ENCODE measurements at regions not wholly inside any gene's neighbourhood (a gene's known extent, or its start where the extent isn't known, plus 50 kb on each side); places are given as distances from the start of the nearest gene placed in this dataset.
A peak's percentile ranks its signal among the peaks of the same experiment; 100 is the strongest.

GRCh38 chr3:187997946-187998561, 155.9 kb upstream of the LPP start:
- Histone ChIP-seq H3K9me3 (ENCODE audit: control insufficient read depth, low read length) (no peaks in the 10 kb centered on the region), H3K9ac (no peak overlapping the region), H3K36me3 (ENCODE audit: control insufficient read depth, insufficient read depth, low read length) (no peaks in the 10 kb centered on the region), H3K4me2 (ENCODE audit: low read length) (no peak overlapping the region), H3K27ac (no peak overlapping the region), H3K79me2 (no peaks in the 10 kb centered on the region), H2AFZ (no peak overlapping the region), H3K4me3 (ENCODE audit: low read depth, low read length) (no peak overlapping the region), H3K27me3 (ENCODE audit: control insufficient read depth, insufficient read depth, low read length) (no peaks in the 10 kb centered on the region), H3K4me1 (no peaks in the 10 kb centered on the region)
- TF ChIP-seq CTCF (IDR thresholded peaks at IDR 0.05) = no peak

- Histone ChIP-seq H3K27me3 (ENCODE audit: control insufficient read depth, insufficient read depth, low read length) (no peaks in the 10 kb centered on the region), H3K27ac (no peak overlapping the region), H3K36me3 (ENCODE audit: control insufficient read depth, insufficient read depth, low read length) (no peaks in the 10 kb centered on the region), H3K79me2 (no peaks in the 10 kb centered on the region), H3K9me3 (ENCODE audit: control insufficient read depth, low read length) (no peaks in the 10 kb centered on the region), H2AFZ (no peak overlapping the region), H3K9ac (no peak overlapping the region), H3K4me3 (ENCODE audit: low read depth, low read length) (no peak overlapping the region), H3K4me2 (ENCODE audit: low read length) (no peak overlapping the region), H3K4me1 (no peaks in the 10 kb centered on the region)
- TF ChIP-seq CTCF (IDR thresholded peaks at IDR 0.05) = no peak
Observed at GRCh38 chr3:187998611-187999010, 155.3 kb upstream of the LPP start.

- H3K27ac ChIP-seq = no peak overlapping the region
- H3K4me3 ChIP-seq (ENCODE audit: low read depth, low read length) = no peak overlapping the region
- H3K79me2 ChIP-seq = no peaks in the 10 kb centered on the region
- H3K36me3 ChIP-seq (ENCODE audit: control insufficient read depth, insufficient read depth, low read length) = no peaks in the 10 kb centered on the region
- no peaks in the 10 kb centered on the region for H3K27me3 ChIP-seq (ENCODE audit: control insufficient read depth, insufficient read depth, low read length)
- no peak overlapping the region for H2AFZ ChIP-seq
- no peak overlapping the region for H3K4me2 ChIP-seq (ENCODE audit: low read length)
- no peak overlapping the region for H3K9ac ChIP-seq
- no peaks in the 10 kb centered on the region for H3K9me3 ChIP-seq (ENCODE audit: control insufficient read depth, low read length)
- no peaks in the 10 kb centered on the region for H3K4me1 ChIP-seq
- no peak for TF ChIP-seq CTCF (IDR thresholded peaks at IDR 0.05)
Observed at GRCh38 chr3:187999821-188000220, 154.1 kb upstream of the LPP start.

GRCh38 chr3:188000361-188000861, 153.5 kb upstream of the LPP start:
- Histone ChIP-seq H2AFZ (no peak overlapping the region), H3K4me1 (no peaks in the 10 kb centered on the region), H3K9me3 (ENCODE audit: control insufficient read depth, low read length) (no peaks in the 10 kb centered on the region), H3K27ac (no peak overlapping the region), H3K9ac (no peak overlapping the region), H3K27me3 (ENCODE audit: control insufficient read depth, insufficient read depth, low read length) (no peaks in the 10 kb centered on the region), H3K4me2 (ENCODE audit: low read length) (no peak overlapping the region), H3K79me2 (no peaks in the 10 kb centered on the region), H3K36me3 (ENCODE audit: control insufficient read depth, insufficient read depth, low read length) (no peaks in the 10 kb centered on the region), H3K4me3 (ENCODE audit: low read depth, low read length) (no peak overlapping the region)
- no peak for TF ChIP-seq CTCF (IDR thresholded peaks at IDR 0.05)

- TF ChIP-seq CTCF (IDR thresholded peaks at IDR 0.05) = no peak
- H3K36me3 ChIP-seq (ENCODE audit: control insufficient read depth, insufficient read depth, low read length) = no peaks in the 10 kb centered on the region
Observed at GRCh38 chr3:188001093-188001492, 152.9 kb upstream of the LPP start.

More at GRCh38 chr3:188001093-188001492, 152.9 kb upstream of the LPP start:
- H3K9ac ChIP-seq = no peak overlapping the region
- H2AFZ ChIP-seq = peak overlapping the region; percentile 5
- no peaks in the 10 kb centered on the region for H3K27me3 ChIP-seq (ENCODE audit: control insufficient read depth, insufficient read depth, low read length)
- H3K9me3 ChIP-seq (ENCODE audit: control insufficient read depth, low read length) = no peaks in the 10 kb centered on the region
- no peaks in the 10 kb centered on the region for H3K79me2 ChIP-seq
- no peak overlapping the region for H3K27ac ChIP-seq
- H3K4me3 ChIP-seq (ENCODE audit: low read depth, low read length) = no peak overlapping the region
- no peak overlapping the region for H3K4me2 ChIP-seq (ENCODE audit: low read length)
- H3K4me1 ChIP-seq = no peaks in the 10 kb centered on the region
